ENCODE measurements at regions not wholly inside any gene's neighbourhood (a gene's known extent, or its start where the extent isn't known, plus 50 kb on each side); places are given as distances from the start of the nearest gene placed in this dataset.

DNA sequence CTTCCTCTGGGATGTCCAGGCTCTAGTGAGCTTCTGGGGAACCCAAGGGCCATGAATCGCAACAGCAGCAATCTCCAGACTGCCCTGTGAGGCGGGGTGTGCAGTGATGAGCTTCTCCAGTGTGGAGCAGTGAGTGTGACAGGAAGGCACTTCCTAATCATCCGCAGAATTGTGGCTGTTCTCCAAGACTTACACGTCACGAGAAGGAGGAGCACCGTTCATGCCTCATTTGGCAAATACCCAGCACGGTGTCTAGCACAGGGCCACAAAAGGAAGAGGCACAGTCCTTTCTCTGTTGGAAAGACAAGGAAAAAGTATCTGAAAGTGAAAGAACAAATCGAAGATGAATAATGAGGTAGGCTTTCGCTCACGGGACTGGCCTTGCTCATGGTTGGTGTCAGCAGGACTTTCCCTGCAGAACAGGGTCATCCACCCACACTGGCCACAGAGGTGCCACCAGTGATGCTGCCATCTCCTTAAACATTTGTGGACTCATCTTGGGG is 125.1 kb upstream of the HAAO start:
- Histone ChIP-seq H3K9me2 (ENCODE audit: insufficient read depth) (no peaks in the 10 kb centered on the region), H3K9me3 (ENCODE audit: low read depth) (no peaks in the 10 kb centered on the region), H3K27ac (peak overlapping the region; percentile 76), H3K4me1 (ENCODE audit: insufficient read depth) (peaks cover 40% of the 10 kb centered on the region), H3K79me2 (ENCODE audit: insufficient read depth) (no peaks in the 10 kb centered on the region), H3F3A (ENCODE audit: insufficient read depth) (peaks cover 29% of the 10 kb centered on the region), H4K20me1 (ENCODE audit: insufficient read depth) (no peaks in the 10 kb centered on the region), H3K4me3 (peak overlapping the region; percentile 51), H3K4me2 (ENCODE audit: unreplicated experiment) (peak overlapping the region; percentile 59), H2AFZ (peak overlapping the region; percentile 71), H3K36me3 (ENCODE audit: low read depth) (no peaks in the 10 kb centered on the region), H3K9ac (peak overlapping the region; percentile 68), H3K27me3 (replicated peaks; ENCODE audit: insufficient read depth) (no peaks in the 10 kb centered on the region)
- TF ChIP-seq EZH2phosphoT487 (IDR thresholded peaks at IDR 0.05; ENCODE audit: insufficient read depth, low read depth) (no peak), EZH2 (IDR thresholded peaks at IDR 0.05; ENCODE audit: insufficient read depth, poor library complexity, severe bottlenecking) (no peak)
- WGBS, 2 experiments (ENCODE audit: low coverage in 1 of 2, low lambda C conversion rate in 2 of 2, missing lambda C conversion rate in 2 of 2): 2 to 3% methylated on average over 10 of the region's 10 CpGs
- in situ Hi-C loops (cut with MboI): no loop called here
- peak; percentile 95 for DNase-seq

DNA sequence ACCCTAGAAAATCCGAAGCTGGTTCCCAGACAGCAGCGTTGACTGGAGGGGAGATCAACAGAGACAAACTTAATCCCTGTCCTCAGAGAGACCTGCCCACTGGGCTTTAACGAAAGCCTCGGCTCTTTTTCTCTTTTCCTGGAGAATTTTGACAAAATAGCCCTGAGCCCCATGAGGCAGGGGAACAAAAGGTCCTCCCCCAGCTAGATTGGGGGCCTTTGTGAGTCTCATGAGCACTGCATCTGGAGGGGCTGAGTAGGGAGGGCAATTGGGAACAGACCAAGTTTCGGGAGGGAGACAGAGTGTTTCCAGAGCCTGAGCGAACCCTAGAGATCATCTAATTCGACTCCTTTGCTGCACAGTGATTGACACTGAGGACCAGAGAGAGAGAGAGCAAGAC is 123.9 kb upstream of the HAAO start:
- 69% methylated on average over 7 of the region's 7 CpGs for WGBS, 2 experiments (ENCODE audit: low coverage in 1 of 2, low lambda C conversion rate in 2 of 2, missing lambda C conversion rate in 2 of 2)
- H2AFZ ChIP-seq: no peak overlapping the region
- no peaks in the 10 kb centered on the region for H3K9me2 ChIP-seq (ENCODE audit: insufficient read depth)
- peaks cover 20% of the 10 kb centered on the region for H3F3A ChIP-seq (ENCODE audit: insufficient read depth)
- no peaks in the 10 kb centered on the region for H3K27me3 ChIP-seq (replicated peaks; ENCODE audit: insufficient read depth)
- no peaks in the 10 kb centered on the region for H3K9me3 ChIP-seq (ENCODE audit: low read depth)
- peaks cover 29% of the 10 kb centered on the region for H3K4me1 ChIP-seq (ENCODE audit: insufficient read depth)
- in situ Hi-C loops (cut with MboI): no loop called here
- DNase-seq: no peak
- no peak overlapping the region for H3K4me2 ChIP-seq (ENCODE audit: unreplicated experiment)
- no peaks in the 10 kb centered on the region for H3K36me3 ChIP-seq (ENCODE audit: low read depth)
- no peak overlapping the region for H3K27ac ChIP-seq
- TF ChIP-seq EZH2 (IDR thresholded peaks at IDR 0.05; ENCODE audit: insufficient read depth, poor library complexity, severe bottlenecking) (no peak), EZH2phosphoT487 (IDR thresholded peaks at IDR 0.05; ENCODE audit: insufficient read depth, low read depth) (no peak)
- H4K20me1 ChIP-seq (ENCODE audit: insufficient read depth): no peaks in the 10 kb centered on the region
- no peaks in the 10 kb centered on the region for H3K79me2 ChIP-seq (ENCODE audit: insufficient read depth)
- H3K4me3 ChIP-seq: no peak overlapping the region
- no peak overlapping the region for H3K9ac ChIP-seq

DNA sequence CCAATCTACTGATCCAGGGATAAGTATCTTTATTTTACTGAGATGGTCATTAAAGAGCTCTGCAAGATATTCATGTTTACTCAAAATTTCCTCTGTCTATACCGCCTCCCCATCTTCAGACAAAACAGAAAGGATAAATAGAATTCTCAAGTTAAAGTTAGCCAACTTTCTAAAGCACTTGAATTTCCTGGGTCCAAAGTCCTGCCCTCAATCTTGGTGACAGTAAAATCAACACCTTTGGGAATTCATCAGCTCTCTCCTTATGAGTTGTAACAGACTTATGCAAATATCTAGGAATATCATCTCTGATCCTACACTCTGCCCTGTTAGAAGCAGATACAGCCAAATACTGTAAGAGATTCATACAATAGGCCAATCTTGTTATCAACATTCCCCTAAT is 122.5 kb upstream of the HAAO start:
- in situ Hi-C loops (cut with MboI): no loop called here
- H3K79me2 ChIP-seq (ENCODE audit: insufficient read depth): no peaks in the 10 kb centered on the region
- no peaks in the 10 kb centered on the region for H3K9me2 ChIP-seq (ENCODE audit: insufficient read depth)
- no peak overlapping the region for H3K4me2 ChIP-seq (ENCODE audit: unreplicated experiment)
- no peak overlapping the region for H2AFZ ChIP-seq
- no peak overlapping the region for H3K9ac ChIP-seq
- no peak for DNase-seq
- no peaks in the 10 kb centered on the region for H4K20me1 ChIP-seq (ENCODE audit: insufficient read depth)
- no peaks in the 10 kb centered on the region for H3K9me3 ChIP-seq (ENCODE audit: low read depth)
- no peak overlapping the region for H3K27ac ChIP-seq
- TF ChIP-seq EZH2 (IDR thresholded peaks at IDR 0.05; ENCODE audit: insufficient read depth, poor library complexity, severe bottlenecking): no peak
- TF ChIP-seq EZH2phosphoT487 (IDR thresholded peaks at IDR 0.05; ENCODE audit: insufficient read depth, low read depth): no peak
- no peaks in the 10 kb centered on the region for H3K27me3 ChIP-seq (replicated peaks; ENCODE audit: insufficient read depth)
- H3F3A ChIP-seq (ENCODE audit: insufficient read depth): peaks cover 17% of the 10 kb centered on the region
- H3K36me3 ChIP-seq (ENCODE audit: low read depth): no peaks in the 10 kb centered on the region
- WGBS, 2 experiments (ENCODE audit: low coverage in 1 of 2, low lambda C conversion rate in 2 of 2, missing lambda C conversion rate in 2 of 2): 76 to 92% methylated on average over 1 of the region's 1 CpG
- H3K4me3 ChIP-seq: no peak overlapping the region
- peaks cover 28% of the 10 kb centered on the region for H3K4me1 ChIP-seq (ENCODE audit: insufficient read depth)

DNA sequence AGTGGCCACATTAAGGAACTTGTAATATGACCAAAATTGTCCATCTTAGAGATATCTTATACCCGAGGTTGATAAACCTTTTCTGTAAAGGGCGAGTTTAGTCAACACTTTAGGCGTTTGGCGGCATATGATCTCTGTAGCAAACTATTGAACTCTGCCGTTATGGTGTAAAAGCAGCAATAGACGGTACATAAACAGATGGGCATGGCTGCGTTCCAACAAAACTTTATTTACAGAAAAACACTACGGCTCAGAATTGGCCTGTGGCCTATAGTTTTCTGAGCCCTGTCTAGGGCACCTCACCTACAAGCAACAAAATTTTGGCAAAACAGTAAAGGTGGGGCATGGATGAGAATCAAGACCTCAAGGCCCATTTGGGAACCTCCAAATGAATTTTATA is 121.9 kb upstream of the HAAO start:
- H2AFZ ChIP-seq: no peak overlapping the region
- 73 to 75% methylated on average over 8 of the region's 8 CpGs for WGBS, 2 experiments (ENCODE audit: low coverage in 1 of 2, low lambda C conversion rate in 2 of 2, missing lambda C conversion rate in 2 of 2)
- H3K4me2 ChIP-seq (ENCODE audit: unreplicated experiment): no peak overlapping the region

More for the DNA sequence above, 121.9 kb upstream of the HAAO start:
- H3K9ac ChIP-seq: no peak overlapping the region
- no peak overlapping the region for H3K27ac ChIP-seq
- no peaks in the 10 kb centered on the region for H3K9me3 ChIP-seq (ENCODE audit: low read depth)
- in situ Hi-C loops (cut with MboI): no loop called here
- H3K4me1 ChIP-seq (ENCODE audit: insufficient read depth): peaks cover 26% of the 10 kb centered on the region
- no peaks in the 10 kb centered on the region for H3K9me2 ChIP-seq (ENCODE audit: insufficient read depth)
- H4K20me1 ChIP-seq (ENCODE audit: insufficient read depth): no peaks in the 10 kb centered on the region
- no peak for DNase-seq
- H3K79me2 ChIP-seq (ENCODE audit: insufficient read depth): no peaks in the 10 kb centered on the region
- TF ChIP-seq EZH2phosphoT487 (IDR thresholded peaks at IDR 0.05; ENCODE audit: insufficient read depth, low read depth): no peak
- no peak for TF ChIP-seq EZH2 (IDR thresholded peaks at IDR 0.05; ENCODE audit: insufficient read depth, poor library complexity, severe bottlenecking)
- no peak overlapping the region for H3K4me3 ChIP-seq
- peaks cover 17% of the 10 kb centered on the region for H3F3A ChIP-seq (ENCODE audit: insufficient read depth)
- no peaks in the 10 kb centered on the region for H3K27me3 ChIP-seq (replicated peaks; ENCODE audit: insufficient read depth)
- no peaks in the 10 kb centered on the region for H3K36me3 ChIP-seq (ENCODE audit: low read depth)
